ENCODE measurements at regions not wholly inside any gene's neighbourhood (a gene's known extent, or its start where the extent isn't known, plus 50 kb on each side); places are given as distances from the start of the nearest gene placed in this dataset.

- H3K36me3 ChIP-seq (replicated peaks; ENCODE audit: insufficient read depth, low read depth), result no peaks in the 10 kb centered on the region
- no peak for DNase-seq (ENCODE audit: low spot score)
- H3K4me2 ChIP-seq, result no peak overlapping the region
- no peak overlapping the region for H3K27ac ChIP-seq
- no peaks in the 10 kb centered on the region for H4K20me1 ChIP-seq (ENCODE audit: insufficient read depth, poor library complexity, severe bottlenecking)
- no peak for TF ChIP-seq EZH2phosphoT487 (IDR thresholded peaks at IDR 0.05; ENCODE audit: low read depth, severe bottlenecking, unreplicated experiment)
- TF ChIP-seq CTCF (IDR thresholded peaks at IDR 0.05; ENCODE audit: poor library complexity), result no peak
- no peaks in the 10 kb centered on the region for H3K9me3 ChIP-seq (ENCODE audit: low read depth)
- H3K27me3 ChIP-seq, result no peaks in the 10 kb centered on the region
- H2AFZ ChIP-seq, result no peak overlapping the region
- no peaks in the 10 kb centered on the region for H3K4me1 ChIP-seq (ENCODE audit: insufficient read depth)
- 87% methylated on average over 26 of the region's 26 CpGs for WGBS (ENCODE audit: low lambda C conversion rate, missing lambda C conversion rate)
- no peak overlapping the region for H3K4me3 ChIP-seq
- H3K9me2 ChIP-seq (replicated peaks; ENCODE audit: insufficient read depth), result no peaks in the 10 kb centered on the region
- no peaks in the 10 kb centered on the region for H3K79me2 ChIP-seq
Observed at GRCh38 chr10:131846240-131847101, 54.3 kb upstream of the PPP2R2D start.

DNA sequence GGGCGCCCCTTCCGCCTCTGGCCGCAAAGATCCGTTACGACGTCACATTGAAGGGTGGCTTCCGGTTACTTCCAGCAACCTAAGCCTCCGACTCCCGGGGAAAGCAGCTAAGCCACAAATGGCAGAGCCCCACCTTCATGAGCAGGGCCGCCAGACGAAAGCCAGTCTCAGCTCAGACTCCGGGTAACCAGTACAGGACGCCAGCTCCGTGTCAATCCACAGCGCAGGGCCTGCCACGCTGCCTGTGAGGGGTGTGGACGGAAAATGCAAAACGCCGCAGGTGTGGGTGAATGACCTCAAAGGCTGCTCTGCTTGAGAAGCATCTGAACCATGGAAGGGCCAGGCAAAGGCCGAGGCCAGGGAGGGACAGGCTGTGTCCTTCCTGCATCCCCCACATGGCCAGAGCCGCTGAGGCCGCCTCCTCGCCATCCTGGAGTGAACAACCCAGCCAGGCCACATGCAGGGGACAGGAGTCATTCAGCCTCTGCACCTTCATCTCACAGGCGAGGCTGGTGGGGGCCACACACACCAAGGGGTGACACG, 53.5 kb upstream of the PPP2R2D start:
- H3K4me3 ChIP-seq, result no peak overlapping the region
- H3K27ac ChIP-seq, result no peak overlapping the region
- no peaks in the 10 kb centered on the region for H3K79me2 ChIP-seq
- H3K9me2 ChIP-seq (replicated peaks; ENCODE audit: insufficient read depth), result no peaks in the 10 kb centered on the region
- H3K4me2 ChIP-seq, result no peak overlapping the region
- H3K36me3 ChIP-seq (replicated peaks; ENCODE audit: insufficient read depth, low read depth), result no peaks in the 10 kb centered on the region
- TF ChIP-seq EZH2 (IDR thresholded peaks at IDR 0.05; ENCODE audit: borderline replicate concordance) (no peak), CTCF (IDR thresholded peaks at IDR 0.05; ENCODE audit: poor library complexity) (no peak), EZH2phosphoT487 (IDR thresholded peaks at IDR 0.05; ENCODE audit: low read depth, severe bottlenecking, unreplicated experiment) (no peak)
- H3K9me3 ChIP-seq (ENCODE audit: low read depth), result no peaks in the 10 kb centered on the region
- no peaks in the 10 kb centered on the region for H3K4me1 ChIP-seq (ENCODE audit: insufficient read depth)
- H3K27me3 ChIP-seq, result no peaks in the 10 kb centered on the region
- WGBS (ENCODE audit: low lambda C conversion rate, missing lambda C conversion rate), result 87% methylated on average over 25 of the region's 25 CpGs
- DNase-seq (ENCODE audit: low spot score), result no peak
- no peaks in the 10 kb centered on the region for H4K20me1 ChIP-seq (ENCODE audit: insufficient read depth, poor library complexity, severe bottlenecking)
- H2AFZ ChIP-seq, result no peak overlapping the region

DNA sequence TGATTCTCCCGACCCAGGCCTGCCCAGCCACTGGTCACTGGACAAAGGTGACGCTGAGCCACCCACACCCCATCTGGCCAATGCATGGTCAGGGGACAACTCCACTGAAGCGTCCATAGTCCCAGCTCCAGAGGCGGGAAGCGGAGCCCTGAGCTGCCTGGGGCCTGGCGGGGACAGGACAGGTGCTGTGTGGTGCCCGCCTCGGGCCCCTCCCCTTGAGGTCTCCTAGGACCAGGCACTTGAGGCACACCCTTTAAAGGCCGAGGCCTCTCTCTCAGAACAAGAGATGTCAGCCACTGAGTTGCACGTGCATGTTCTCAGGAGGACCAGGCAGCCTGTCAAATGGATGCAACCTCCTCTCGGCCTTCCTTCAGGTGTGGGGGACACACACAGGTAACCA, 52.5 kb upstream of the PPP2R2D start:
- no peak for DNase-seq (ENCODE audit: low spot score)
- Histone ChIP-seq H3K27ac (no peak overlapping the region), H3K27me3 (no peaks in the 10 kb centered on the region), H3K36me3 (replicated peaks; ENCODE audit: insufficient read depth, low read depth) (no peaks in the 10 kb centered on the region), H4K20me1 (ENCODE audit: insufficient read depth, poor library complexity, severe bottlenecking) (no peaks in the 10 kb centered on the region), H3K9me2 (replicated peaks; ENCODE audit: insufficient read depth) (no peaks in the 10 kb centered on the region), H3K79me2 (no peaks in the 10 kb centered on the region), H3K4me3 (no peak overlapping the region), H2AFZ (no peak overlapping the region), H3K4me2 (no peak overlapping the region), H3K9me3 (ENCODE audit: low read depth) (no peaks in the 10 kb centered on the region), H3K4me1 (ENCODE audit: insufficient read depth) (no peaks in the 10 kb centered on the region)
- WGBS (ENCODE audit: low lambda C conversion rate, missing lambda C conversion rate), result 92% methylated on average over 11 of the region's 11 CpGs
- no peak for TF ChIP-seq CTCF (IDR thresholded peaks at IDR 0.05; ENCODE audit: poor library complexity)
- TF ChIP-seq EZH2phosphoT487 (IDR thresholded peaks at IDR 0.05; ENCODE audit: low read depth, severe bottlenecking, unreplicated experiment), result no peak
- no peak for TF ChIP-seq EZH2 (IDR thresholded peaks at IDR 0.05; ENCODE audit: borderline replicate concordance)
